Activated CD4-positive, alpha-beta T cell treated with anti-CD3 and anti-CD28 coated beads, Interleukin-2, Interleukin-6, amounts not matched to agents 100 ng/mL and 50 ng/mL, durations not matched to agents 16 hours and 8 hours (primary cell): ENCODE measurements at regions not wholly inside any gene's neighbourhood (a gene's known extent, or its start where the extent isn't known, plus 50 kb on each side); places are given as distances from the start of the nearest gene placed in this dataset.
"Not testable (repeated sequence)": the region's sequence is repeated elsewhere in the genome, so short reads cannot be mapped to it uniquely, and the experiment has no call there.

Experiments
- DNase-seq: peaks from one replicate; pipeline ENCODE4 v3.0.0-alpha.2; 2020

DNA sequence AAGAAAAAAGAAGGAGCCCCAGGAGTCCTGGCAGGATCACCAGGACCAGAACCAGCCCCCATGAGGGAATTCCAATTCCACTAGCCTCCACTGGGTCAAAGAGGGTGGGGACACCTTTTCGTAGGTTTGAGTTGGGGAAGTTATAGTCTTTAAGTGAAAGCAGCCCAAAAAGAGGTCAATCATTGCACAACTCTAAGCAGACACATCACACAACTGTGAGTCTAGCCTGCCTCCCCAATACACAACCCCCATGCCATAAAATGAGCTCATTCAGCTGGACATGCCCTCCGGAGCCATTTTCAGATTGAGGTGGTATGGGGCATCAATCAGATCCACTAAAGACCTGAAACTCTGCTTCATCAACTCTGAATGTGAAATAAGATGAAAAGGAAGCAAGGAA is 179.9 kb downstream of the NPHP4 start:
- DNase-seq: no peak

DNA sequence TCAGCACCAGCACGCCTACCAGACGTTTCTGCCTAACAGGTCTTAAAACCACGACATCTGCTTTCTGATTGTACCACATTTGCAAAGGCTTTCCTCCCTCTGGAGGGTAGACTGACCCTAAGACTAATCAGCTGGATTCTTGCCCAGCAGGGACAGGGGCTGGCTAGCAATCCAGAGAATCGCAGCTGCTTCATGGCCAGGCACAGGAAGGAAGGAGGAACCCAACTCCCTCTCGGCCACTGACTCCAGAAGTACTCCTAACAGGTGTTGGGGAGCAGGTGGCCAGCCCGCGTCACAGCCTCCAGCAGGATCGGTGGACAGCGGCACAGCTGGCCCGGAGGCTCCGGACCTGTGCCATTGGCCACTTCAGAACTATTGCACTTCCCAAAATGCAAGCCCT is 180.8 kb downstream of the NPHP4 start:
- DNase-seq: no peak

DNA sequence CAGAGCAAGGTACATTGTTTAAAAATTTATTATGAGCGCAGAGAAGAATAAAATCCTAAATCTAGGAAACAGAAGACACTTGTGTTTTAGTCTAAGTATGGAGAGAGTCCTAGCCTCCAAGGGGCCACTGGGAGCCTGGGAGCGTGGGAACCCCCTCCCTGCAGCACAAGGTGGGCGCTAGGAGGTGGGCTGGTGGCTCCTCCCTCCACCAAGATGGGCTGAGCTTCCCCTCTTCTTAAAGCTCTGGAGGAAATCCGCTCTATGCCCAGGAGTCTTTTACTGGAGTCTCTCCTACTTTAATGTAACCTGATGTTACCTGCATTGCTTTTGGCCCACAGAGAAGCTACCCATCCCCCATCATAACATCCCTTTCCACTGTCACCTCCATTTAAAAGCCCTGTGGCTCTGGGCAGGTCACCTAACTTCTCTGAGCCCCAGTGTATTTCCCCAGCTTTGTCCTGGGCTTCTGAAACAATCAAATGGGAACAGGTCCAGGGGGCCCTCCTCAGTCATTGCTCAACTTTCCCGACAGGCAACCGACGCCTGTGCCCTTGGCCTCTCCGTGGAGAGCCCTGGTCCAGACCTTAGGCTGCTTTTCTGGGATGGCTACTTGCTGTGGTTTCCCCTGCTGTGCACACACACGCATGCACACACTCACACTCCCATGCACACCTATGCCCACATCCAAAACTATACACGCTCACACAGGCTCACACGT is 181.5 kb downstream of the NPHP4 start:
- no peak for DNase-seq

DNA sequence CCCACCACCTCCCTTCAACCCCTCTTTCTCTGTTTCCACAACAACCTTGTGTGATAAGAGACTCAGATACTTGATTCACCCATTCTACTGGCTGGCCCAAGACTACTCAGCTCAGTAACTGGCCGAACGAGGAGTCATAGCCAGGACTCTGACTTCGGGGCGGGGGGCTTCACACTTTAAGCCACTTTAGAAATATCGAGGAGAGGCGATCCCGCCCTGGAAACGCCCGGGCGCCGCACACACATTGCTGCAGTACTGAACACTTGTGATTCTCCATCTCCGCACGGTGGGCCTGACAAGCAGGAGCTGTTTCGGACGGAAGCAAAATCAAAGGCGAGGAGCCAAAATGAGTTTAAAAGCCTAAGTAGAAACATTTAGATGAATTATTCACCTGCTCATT is 182.1 kb downstream of the NPHP4 start:
- no peak for DNase-seq

DNA sequence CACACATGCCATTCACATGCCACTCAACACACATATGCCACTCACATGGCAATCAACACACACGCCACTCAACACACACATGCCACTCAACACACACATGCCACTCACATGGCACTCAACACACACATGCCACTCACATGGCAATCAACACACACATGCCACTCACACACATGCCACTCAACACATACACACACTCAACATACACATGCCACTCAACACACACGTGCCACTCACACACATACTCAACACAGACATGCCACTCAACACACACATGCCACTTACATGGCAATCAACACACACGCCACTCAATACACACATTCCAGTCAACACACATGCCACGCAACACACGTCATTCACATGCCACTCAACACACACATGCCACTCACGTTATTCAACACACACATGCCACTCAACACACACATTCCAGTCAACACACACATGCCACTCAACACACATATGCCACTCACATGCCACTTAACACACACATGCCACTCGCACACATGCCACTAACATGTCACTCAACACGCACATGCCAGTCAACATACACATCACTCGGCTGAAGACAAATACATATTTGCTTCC is 182.9 kb downstream of the NPHP4 start:
- no peak for DNase-seq

DNA sequence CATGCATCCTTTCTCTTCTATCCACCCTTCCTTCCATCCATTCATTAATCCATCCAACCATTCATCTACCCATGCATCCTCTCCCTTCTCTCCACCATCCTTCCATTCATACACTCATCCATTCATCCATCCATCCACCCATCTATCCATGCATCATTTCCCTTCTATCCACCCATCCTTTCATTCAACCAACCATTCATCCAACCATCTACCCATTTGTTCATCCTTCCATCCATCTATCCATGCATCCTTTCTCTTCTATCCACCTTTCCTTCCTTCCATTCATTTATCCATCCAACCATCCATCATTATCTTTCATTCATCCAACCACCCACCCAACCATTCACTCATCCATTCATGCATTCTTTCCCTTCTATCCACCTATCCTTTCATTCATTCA is 188.4 kb downstream of the NPHP4 start:
- no peak for DNase-seq

DNA sequence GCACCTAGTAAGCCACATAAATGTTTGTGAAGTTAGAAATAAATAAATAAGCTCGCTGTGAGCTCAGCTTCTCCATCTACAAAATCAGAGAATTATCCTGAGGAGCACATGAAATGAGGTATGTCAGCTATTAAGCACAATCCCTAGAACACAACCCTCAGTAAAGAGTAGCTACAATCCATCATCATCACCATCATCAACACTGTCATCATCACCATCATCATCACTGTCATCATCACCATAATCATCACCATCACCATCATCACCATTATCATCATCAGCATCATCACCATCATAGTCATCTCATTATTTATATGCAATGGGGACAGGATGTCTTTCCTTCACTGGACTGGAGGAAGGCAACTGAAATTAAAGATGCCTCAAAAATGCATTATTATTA is 189.6 kb downstream of the NPHP4 start:
- DNase-seq: no peak

DNA sequence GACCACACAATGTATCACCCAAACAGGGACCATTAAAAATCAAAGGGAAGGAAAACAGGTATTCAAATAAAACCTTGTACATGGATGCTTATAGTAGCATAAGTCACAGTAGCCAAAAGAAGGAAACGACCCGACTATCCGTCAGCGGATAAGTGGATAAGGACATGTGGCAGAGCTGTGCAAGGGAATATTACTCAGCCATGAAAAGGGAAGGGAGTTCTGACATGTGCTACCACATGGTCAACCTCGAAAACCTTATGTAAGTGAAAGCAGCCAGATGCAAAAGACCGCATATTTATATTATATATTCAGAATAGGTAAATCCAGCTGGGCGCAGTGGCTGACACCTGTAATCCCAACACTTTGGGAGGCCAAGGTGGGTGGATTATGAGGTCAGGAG is 193.3 kb downstream of the NPHP4 start:
- no peak for DNase-seq

DNA sequence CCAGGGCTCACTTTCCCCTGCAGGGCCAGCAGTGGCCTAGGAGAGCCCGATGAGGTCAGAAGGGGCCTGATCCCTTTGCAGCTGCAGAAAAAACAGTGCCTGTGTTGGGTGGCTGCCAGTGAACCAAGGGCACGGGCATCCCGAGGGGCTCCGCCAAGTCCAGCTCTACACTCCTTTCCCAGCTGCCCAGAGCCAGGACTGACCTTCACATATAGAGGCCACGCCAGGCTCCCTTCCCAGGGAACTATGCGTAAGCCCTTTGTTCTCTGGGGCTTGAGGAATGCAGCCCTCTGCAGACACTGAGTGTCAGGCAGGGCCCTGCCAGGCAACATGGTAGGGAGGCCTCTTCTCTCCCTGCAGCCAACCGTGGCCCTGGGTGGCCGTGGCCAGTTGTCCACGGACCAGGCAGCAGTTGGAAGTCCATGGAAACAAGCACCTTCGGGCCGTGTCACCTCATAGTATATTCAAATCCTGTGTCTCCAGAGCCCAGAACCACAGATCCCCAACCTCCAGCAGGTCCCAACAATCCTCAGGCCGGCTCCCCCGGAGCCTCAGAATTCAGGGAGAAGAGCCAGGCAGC is 194.0 kb downstream of the NPHP4 start:
- DNase-seq: no peak

DNA sequence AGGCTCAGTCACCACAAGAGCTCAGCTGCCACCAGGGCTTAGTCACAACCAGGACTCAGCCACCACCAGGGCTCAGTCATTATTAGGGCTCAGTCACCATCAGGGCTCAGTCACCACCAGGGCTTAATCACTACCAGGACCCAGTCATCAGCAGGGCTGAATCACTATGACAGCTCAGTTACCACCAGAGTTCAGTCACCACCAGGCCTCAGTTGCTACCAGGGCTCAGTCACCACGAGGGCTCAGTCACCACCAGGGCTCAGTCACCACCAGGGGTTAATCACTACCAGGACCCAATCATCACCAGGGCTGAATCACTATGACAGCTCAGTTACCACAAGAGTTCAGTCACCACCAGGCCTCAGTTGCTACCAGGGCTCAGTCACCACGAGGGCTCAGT is 196.2 kb downstream of the NPHP4 start:
- DNase-seq: no peak

DNA sequence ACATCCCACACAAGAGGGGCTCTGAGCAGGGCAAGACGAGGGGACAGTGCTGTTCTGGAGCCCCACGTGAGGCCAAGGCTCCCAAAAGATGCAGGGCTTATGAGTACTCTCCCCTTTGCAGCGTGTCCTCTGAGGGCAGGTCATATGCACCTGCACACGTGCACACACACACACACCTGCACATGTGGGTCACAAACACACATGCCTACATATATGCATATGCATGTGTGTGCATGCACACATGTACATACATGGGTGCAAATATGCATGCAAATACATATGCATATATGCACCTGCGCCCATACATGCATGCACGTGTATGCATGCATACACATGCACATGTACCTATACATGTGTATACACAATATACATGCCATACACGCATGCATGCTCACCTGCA is 197.9 kb downstream of the NPHP4 start:
- DNase-seq: no peak

DNA sequence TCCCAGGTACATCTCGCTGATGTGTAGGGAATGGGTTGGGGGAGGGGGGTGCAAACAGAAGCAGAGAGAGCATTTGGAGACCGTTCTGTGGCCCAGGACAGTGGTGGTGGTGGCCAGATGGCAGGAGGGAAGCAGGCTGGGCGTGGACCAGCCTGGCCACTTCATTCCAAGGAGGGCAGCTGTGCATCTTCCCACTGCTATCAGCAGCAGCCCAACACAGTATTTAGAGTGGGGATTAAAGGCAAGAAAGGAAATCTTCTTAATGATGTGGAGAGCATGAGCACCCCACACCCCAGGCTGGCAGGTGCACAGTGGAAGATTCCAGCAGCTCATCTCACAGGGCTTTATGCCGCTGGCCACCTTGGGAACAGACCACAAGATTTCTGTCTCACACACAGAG is 198.7 kb downstream of the NPHP4 start:
- no peak for DNase-seq

DNA sequence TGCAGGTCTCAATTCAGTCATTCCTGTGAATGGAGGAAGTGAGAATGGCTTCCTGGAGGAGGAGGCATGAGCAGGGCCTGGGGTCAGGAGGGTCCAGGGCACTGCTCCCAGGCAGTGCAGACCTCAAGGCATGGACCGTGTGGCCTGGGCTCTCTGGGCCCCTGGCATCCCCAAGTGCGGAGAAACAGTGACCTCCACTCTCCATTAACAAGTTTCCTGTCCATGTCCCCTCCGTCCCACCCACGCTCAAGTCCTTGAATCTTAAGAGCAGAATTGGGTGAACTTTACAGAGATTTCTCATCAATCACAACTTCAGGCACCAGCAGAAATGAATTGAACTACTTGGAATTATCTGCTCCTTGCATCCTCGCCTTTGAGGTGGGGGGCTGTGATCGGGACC is 211.1 kb downstream of the NPHP4 start:
- DNase-seq: no peak

DNA sequence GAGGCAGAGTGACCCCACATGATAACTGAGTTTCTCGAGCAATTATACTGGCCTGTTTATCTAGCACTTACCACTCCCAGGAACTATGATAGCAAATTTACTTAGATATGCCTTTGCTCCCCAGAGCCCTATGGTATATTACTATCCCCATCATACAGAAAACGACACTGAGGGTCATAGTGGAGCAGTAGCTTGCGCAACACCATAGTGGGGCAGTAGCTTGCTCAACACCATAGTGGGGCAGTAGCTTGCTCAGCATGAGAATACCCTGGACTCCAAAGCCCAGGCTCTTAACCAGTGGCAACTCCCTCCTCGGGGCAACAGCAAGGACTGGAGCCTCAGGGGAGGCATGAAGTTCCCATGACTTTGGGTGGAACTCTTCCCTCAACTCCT is 211.9 kb downstream of the NPHP4 start:
- no peak for DNase-seq

DNA sequence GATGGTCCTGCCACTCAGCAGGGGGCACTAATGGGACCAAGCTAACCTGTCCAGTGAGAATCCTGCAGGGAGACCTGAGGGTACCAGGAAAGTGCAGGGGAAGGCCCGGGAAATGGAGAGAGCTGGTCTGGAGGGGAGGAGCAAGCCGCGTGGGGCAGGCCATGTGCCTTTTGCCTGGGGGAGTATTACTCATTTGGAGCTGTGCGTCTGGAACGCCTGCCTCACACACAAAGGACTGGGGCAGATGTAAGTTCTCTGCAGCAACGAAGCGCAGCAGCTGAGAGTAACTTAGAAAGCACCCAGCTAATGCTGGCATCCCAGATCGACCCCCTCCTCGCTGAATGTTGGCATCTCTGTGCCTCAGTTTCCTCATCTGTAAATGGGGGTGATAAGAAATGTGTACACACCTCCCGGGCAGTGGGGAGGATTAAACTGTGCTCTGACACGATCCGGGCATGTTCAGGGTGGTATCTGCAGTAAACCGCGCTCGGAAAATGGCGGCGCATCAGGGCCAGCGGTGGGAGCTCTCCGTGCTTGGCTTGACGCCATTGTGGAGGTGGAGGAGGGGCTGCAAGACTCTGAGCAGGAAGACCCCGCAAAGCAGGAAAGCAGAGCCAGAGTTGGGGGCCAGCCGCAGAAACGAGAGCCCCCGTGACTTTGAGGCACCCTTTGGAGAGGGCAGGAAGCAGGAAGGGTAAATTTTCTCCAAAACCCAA is 212.5 kb downstream of the NPHP4 start:
- no peak for DNase-seq

DNA sequence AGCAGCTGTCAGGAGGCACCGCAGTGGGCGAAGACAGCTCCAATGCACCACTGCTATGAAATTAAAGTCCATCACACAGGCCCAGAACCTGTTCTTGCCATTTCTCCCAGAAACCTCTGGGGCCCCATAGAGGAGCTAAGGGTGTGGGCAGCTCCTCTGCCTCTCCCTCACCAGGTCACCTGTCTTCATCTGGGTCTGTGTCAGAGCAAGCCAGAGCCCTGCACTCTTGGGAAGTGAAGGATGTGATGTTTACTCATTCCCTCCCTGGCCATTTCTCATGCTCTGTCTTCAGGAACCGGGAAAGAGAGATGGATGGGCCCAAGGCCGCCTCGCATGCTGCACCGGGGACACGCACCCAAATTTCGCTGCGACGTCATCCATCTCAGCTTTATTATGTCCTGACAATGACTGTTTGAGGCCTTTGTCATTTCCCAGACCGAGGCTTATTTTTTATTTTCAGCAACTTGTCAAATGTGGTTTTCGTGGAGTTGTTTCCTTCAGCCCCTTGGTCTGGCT is 216.1 kb downstream of the NPHP4 start:
- no peak for DNase-seq

DNA sequence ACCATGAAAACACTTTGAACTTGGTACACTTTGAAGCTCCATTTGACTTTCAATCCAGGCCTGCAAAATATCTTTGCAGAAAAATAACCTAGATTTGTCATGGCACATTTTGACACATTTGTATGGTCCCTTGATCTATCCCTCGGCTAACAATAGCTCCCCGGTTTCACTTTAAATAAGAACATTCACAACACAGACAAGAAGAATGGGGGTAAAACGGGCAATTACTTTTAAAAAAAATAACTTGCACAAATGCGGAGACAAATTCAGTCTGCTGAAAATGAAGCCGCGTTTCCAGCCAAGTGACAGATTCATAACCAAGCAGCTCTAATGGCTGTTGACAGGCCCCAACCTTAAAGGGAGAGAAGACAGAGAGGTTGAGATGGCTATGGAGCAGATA is 218.2 kb downstream of the NPHP4 start:
- no peak for DNase-seq

DNA sequence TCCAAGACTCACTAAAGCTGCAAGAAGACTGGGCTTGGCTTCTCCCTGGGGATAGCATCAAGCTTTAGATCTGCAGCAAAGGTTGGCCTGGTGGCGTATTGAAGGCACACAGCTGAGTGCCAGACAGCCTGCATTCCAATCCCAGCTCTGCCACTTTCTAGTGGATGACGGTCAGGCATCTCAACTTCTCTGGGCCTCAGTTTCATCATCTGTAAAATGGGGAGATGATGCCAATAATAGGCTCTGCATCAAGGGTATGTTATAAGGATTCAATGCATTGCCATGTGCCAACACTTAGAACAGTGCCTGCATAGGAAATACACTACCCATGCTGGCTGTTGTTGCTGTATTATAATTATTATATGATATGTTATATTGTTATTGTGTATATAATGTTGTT is 220.4 kb downstream of the NPHP4 start:
- DNase-seq: no peak

DNA sequence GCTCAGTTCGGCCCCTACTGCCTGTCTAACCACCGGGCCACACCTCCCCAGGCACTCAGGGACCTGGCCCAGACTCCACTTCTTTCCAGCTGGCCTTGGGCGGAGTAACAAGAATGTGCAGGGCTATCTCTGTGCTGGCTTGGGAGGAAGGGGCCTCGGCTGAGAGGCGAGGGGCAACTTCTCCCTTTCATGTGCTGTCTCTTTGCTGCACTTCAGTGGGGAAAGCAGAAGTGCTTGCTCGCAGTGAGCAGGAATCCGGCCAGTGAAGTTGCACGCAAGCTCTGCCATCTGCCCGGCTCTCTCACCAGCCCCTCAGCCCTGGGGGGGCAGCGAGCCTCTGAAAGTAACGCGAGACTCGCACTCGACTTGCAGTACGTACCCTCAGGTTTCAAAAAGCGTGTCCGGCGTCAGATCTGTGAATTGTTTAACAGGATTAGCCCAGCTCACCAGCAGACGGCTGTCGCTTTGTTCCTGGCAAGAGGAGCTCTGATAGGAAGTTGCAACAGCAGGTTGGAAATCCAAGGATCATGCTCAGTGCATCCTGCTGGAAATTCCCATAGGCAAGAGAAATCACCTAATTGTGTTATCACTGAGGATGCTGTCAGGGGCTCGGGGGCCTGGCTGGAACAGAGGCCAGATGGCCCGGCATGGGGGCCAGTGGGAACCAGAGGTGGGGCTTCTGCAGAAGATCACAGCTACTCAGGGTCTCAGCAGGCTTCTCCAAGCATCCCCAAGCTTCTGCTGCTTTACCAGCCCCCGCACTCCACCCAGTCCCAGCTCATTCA is 221.1 kb downstream of the NPHP4 start:
- no peak for DNase-seq

DNA sequence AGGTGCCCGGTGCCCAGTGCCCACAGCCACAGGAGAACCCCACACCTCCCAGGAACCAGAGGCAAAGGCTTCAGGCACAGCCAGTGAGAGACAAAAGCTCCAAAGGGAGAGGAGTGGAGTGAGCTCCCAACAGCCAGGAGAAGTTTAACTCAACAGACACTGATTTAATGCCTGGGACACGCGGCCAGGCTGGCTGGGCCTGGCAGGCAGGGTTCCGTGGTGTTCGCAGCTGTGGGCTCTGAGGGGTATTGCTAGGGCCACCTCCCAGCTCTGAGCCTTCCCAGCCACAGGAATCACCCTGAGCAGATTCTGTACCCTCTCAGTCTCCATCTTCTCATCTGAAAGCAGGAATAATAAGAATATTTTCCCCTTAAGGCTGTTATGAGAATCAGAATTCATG is 222.5 kb downstream of the NPHP4 start:
- DNase-seq: no peak

DNA sequence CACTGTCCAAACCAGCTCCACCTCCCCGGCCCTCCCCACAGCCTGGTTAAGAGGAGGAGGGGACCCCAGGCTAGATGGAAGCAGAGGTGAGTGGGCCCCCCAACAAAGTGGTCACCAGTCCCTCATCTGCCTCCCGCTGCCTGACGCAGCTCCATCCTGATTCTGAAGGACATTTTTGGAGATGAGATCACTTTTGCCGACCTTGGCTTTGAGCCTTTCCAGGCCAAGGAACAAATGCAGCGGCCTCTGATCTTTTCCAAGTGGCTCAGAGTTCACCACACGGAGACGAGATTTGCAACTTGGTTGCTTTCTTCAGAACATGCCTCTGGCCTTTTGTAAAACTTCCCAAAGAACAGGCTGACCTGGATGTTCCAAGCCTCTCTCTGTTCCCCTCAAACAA is 223.1 kb downstream of the NPHP4 start:
- DNase-seq: no peak

DNA sequence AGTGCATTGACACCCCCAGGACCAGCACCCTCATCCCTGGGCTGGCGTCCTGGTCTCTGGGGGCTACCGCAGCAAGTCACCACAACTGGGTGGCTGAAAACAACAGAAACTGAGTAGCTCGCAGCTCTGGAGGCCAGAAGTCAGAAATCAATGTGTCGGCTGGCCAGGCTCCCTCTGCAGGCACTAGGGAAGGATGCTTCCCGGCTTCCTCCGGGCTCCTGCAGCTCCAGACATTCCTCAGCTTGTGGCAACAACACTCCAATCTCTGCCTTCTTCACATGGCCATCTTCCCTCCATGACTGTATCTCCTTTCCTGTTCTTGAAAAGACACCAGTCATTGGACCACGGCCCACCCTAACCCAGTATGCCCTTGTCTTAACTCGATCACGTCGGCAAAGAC is 224.2 kb downstream of the NPHP4 start:
- no peak for DNase-seq

DNA sequence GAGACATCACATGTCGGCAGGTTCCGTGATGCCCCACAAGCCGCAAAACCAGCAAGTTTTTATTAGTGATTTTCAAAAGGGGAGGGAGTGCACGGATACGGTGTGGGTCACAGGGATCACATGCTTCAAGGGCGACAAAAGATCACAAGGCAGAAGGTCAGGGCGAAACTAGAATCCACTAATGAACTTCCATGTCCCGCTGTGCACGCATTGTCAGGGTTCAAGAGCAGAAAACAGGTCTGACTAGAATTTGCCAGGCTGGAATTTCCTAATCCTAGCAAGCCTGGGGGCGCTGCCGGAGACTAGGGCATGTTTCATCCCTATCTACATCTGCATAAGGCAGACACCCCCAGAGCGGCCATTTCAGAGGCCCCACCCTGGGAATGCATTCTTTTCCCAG is 225.2 kb downstream of the NPHP4 start:
- DNase-seq: not testable (repeated sequence)
